Epithelial cell of prostate (primary cell): ENCODE measurements at regions not wholly inside any gene's neighbourhood (a gene's known extent, or its start where the extent isn't known, plus 50 kb on each side); places are given as distances from the start of the nearest gene placed in this dataset.

Experiments used
- DNase-seq: peaks from one replicate; pipeline ENCODE4 v3.0.0-alpha.2; 2011; ENCODE audit warnings: low read depth, low spot score
- H3K27ac ChIP-seq: fragments of 450-650 bp; 2 replicates; pipeline ENCODE4 v1.5.1; 2017; ENCODE audit warnings: mild to moderate bottlenecking

DNA sequence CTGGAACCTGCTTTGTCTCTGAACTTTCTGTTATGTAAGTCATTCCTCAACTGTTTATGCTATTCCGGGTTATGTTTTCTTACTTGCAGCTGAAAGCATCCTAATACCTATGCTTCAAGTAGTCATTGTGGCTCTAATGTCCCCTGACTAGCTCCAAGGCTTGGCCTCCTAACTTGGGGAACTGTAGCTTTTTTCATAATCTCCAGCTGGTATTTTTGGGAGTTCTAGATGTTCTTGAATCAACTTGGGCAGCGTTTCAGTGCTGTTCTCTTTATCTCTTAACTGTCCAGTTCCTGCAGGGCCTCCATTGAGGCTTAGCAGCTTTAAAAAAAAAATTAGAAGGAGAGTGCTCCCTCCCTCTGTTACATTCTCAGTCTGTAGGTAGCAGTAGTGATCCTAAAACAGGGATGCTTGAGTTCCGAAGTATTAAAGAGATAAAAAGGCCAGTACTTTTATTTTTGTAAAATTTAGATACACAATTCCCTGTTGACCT, 100.0 kb upstream of the ACTBL2 start:
- no peak overlapping the region for H3K27ac ChIP-seq
- DNase-seq = no peak

DNA sequence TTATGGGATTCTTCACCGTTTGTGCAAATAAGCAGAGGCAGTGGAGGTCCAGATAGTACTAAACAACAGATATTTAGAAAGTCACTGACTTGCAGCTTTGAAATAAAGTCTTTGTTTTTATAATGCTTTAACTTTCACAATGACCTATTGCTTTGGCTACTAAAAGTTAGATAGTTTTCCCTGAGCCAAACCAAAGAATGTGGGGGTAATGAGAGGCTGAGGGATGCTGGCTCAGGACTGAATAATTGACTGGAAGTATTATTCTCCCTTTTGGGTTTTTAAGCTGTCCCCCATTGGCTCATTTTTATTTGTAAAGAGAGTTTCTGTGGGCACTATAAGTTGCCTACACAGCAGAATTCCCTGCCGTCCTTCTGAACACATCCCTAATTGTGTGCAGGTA, 99.2 kb upstream of the ACTBL2 start:
- no peak overlapping the region for H3K27ac ChIP-seq
- no peak for DNase-seq

DNA sequence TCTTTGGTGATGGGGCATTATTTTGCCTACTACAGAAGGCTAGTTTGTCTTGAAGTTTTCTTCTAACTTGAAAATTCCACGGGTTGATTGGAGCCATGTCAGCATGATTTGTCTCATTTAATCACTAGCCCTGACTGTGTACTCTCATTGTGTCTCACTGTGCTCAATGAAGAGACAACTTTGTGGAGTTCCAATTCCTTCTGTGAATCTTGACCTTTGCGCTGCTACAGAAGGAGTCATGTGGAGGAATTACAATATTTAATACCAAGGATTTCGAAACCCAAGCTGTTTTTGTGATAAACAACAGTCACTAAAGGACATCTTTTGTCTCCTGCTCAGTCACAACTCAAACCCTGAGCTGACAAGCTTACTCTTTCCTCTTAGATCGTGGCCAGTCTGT, 98.6 kb upstream of the ACTBL2 start:
- no peak for DNase-seq
- H3K27ac ChIP-seq = no peak overlapping the region

DNA sequence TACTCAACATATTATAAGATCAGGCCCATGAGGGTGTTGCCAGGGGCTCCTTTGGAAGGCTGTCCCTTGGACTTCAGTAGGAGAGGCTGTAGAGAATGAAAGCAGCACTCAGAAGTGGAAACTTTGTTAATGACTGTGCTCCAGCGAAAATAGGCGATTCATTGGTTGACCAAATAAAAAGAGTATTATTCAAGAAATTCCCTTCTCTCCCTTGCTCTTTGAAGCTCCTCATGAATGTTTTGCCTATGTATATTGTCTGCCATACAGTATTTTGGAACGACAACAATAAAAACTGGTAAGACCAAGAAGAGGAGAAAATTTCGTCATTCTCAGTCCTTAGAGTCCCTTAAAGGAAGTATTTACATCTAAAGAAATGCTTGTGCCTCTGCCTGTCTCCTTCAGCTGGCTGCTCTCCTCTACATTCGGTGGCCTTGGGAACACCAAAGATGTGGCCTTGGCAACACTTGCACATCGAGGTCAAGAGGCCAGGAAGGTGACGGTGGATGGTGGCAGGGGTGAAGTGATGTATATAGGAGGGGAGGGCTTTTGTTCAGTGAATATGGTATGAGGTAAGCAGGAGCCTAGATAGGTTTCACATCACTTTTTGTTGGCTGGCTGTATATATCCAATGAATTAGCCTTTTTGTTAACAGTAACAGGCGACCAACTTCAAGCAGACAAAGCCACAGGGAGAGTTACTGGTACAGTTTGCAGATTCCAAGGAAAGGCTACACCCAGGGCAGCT, 95.0 kb upstream of the ACTBL2 start:
- H3K27ac ChIP-seq = no peak overlapping the region
- DNase-seq = no peak

DNA sequence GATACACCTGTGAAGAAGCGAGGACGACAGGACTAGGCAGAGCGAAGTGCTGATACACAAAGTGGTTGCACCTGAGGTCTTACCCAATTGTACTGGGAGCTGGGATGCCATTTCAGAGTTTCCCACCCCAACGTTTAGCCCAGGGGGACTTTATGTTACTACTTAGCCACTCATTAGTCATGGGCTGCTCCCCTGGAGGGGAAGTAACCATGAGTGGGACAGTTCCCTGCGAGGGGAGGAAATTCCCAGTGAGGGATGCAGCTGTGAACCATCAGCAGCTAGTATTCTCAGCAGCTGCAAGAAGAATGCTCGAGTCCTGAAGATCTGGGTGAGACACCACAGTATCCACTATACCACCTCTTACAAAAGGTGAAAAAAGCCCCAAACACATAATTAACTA, 93.7 kb upstream of the ACTBL2 start:
- H3K27ac ChIP-seq = no peak overlapping the region
- no peak for DNase-seq

DNA sequence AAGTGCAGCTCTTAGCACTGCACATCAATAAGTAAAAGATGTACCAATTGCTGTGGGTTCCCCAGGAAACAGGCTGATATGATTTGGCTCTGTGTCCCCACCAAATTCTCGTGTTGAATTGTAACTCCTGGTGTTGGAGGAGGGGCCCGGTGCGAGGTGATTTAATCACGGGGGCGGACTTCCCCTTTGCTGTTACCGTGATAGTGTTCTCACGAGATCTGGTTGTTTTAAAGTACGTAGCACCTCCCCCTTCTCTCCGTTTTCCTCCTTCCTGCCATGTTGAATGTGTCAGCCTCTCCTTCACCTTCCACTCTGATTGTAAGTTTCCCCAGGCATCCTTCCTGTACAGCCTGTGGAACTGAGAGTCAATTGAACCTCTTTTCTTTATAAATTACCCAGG, 93.2 kb upstream of the ACTBL2 start:
- no peak overlapping the region for H3K27ac ChIP-seq
- no peak for DNase-seq

DNA sequence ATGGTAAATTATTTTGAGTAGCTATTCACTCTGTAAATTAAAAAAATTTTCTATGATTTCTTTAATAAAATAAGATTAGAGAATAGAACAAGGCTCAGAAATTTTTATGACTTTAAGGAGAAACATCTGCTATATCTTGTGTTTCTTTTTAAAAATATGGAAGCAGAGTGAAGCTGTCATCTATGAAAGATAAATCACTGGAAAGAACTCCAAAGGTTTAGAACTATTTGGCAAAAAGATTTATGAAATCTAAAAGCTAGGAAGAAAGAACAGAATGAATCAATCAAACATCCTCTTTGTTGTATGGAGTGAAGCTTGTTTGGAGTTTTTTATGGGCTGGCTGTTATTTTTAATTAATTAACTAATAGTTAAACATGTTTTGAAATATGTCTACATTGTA, 89.8 kb upstream of the ACTBL2 start:
- no peak overlapping the region for H3K27ac ChIP-seq
- DNase-seq = no peak

DNA sequence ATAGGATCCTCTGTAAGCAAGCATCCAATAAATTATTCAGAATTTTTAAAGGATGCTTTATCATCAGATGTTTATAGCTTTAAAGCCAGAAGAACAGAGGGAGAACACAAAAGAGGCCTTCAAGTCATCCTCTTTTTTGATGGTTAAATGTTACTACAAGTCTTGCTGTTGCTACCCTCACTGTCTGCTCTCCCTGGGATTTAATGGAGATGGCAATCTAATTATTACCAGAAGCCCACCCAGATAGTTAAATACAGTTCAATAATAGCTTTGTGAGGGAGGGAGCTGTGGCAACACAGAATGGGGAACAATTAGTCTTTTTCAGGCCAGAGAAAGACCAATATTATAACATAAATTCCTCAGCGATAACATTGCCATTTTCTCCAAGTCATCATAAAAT, 87.0 kb upstream of the ACTBL2 start:
- no peak for DNase-seq
- H3K27ac ChIP-seq = no peak overlapping the region

GRCh38 chr5:57568136-57568535, 85.5 kb upstream of the ACTBL2 start:
- DNase-seq = no peak
- H3K27ac ChIP-seq = no peak overlapping the region

DNA sequence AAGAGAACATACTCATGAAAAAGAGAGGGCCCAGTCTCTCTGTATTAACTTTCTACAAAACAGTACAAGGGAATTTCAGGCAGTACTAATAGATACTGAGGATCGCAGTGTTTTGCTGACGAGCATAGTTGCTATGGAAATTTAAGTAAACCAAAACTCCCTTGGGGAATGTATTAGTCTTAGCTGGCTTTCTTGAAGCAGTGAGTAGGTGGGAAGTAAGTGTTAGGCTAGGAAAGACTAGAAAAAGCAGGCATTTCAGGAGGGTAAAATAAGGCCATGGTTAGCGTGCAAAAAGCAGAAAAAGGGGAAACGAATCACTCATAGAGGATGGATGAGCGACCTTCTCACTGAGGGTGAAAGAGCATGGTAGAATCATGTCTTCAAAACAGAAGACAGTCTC, 84.3 kb upstream of the ACTBL2 start:
- DNase-seq = no peak
- no peak overlapping the region for H3K27ac ChIP-seq

DNA sequence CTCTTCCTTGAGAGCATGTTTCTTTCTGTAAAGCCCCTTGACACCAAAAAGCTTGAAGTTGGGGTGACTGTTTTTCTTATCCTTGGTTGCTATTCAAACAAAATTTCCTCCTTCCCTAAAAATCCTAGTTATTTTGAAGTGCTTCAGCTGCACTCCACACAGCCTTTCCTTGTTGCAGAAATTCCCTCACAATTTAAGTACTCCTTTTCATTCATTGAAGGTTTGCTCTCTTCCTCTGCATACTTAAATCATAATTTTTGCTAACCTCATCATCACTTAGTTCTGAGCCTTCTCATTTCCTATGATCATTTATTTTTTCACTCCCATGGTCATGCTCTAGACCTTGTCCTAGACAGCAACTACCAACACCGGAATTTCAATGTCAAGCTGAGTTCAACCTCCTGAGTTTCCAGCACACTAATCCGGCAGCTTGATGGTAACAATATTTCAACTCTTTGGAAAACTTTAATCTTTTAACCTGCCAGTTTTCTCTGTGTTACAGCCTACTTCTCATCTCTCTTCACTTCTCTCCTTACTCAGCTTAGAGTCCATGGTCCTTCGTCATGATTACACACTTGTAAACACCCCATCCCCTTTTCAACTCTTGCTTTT, 78.7 kb upstream of the ACTBL2 start:
- H3K27ac ChIP-seq = no peak overlapping the region
- no peak for DNase-seq

GRCh38 chr5:57559110-57559635, 76.6 kb upstream of the ACTBL2 start:
- no peak for DNase-seq

DNA sequence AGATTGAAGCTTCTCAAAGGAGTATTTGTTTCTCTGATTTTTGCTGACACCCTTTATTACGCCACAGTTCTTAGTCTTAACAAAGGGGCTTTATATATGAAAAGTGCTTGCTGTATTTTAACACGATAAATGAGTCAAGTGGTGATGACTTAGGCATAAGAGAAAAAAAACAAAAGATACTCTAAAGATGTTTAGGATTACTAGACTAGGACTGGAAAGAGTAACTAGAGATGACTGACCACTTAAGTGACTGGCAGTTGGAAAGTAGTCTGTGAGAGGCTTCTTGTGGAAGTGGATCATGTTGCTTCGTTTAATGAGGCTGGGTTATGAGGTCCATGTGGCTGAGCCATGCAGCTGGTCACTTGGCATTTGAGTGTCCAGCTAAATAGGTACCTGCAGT, 69.4 kb upstream of the ACTBL2 start:
- no peak overlapping the region for H3K27ac ChIP-seq
- no peak for DNase-seq

More at GRCh38 chr5:57559110-57559635, 76.6 kb upstream of the ACTBL2 start:
- no peak overlapping the region for H3K27ac ChIP-seq

DNA sequence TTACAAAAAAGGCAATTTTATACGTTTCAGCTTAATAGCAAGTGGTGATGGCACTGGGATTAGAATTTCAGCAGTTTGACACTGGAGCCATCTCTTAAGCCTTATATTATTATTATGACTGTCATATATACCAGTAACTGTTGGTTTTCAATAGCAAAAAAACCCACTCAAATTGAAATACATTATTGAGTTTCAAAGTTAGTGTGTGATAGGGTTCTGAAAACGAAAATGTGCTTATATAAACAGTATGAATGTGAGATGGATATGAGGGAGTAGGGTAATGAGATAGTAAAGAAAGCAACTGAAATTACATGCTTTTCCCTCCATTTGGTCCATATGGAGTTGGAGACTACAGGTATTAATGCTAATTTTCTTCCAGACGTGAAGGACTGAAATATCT, 68.6 kb upstream of the ACTBL2 start:
- H3K27ac ChIP-seq = no peak overlapping the region
- DNase-seq = no peak

GRCh38 chr5:57550132-57550531, 67.5 kb upstream of the ACTBL2 start:
- DNase-seq = no peak

GRCh38 chr5:57549566-57549965, 67.0 kb upstream of the ACTBL2 start:
- no peak for DNase-seq
- no peak overlapping the region for H3K27ac ChIP-seq

More at GRCh38 chr5:57550132-57550531, 67.5 kb upstream of the ACTBL2 start:
- H3K27ac ChIP-seq = no peak overlapping the region

DNA sequence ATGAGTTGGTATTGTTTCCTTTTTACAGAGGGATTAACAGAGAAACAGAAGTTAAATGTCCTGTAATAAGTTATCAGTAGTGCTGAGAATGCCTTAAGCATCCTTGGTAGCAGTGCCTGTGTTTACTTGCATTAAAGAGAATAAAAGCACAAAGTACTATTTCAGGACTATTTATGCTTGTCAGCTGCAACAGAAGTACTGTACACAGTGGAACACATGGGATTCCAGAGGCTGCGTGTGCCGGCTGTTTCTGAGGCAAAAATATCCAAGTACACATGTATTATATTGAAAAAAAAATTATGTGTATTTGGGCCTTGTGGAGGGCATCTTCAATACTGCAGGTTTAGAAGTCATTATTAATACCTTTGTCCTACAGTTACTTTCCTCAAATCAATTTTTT, 58.2 kb upstream of the ACTBL2 start:
- no peak overlapping the region for H3K27ac ChIP-seq
- no peak for DNase-seq

GRCh38 chr5:57539281-57539701, 56.7 kb upstream of the ACTBL2 start:
- DNase-seq = no peak
- no peak overlapping the region for H3K27ac ChIP-seq

GRCh38 chr5:57538341-57538955, 55.8 kb upstream of the ACTBL2 start:
- H3K27ac ChIP-seq = peak overlapping the region; percentile 39

DNA sequence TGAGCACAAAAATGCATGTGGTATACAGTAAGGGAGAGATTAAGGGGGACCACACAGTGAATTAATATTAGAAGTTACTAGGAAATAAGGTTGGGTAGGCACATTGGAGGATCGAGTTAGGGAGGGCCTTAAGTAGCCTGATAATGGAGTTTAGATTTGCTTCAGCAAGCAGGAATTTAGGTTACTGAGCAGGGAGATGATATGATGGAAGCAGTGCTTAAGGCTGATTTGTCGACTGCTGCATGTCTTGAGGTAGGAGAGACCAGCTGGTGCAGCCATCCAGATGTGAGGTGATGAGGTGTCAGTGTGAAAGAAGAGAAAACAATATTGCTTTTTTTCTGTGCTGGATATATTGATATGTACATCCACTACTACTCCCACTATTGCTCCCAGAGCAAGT, 55.2 kb upstream of the ACTBL2 start:
- no peak for DNase-seq
- H3K27ac ChIP-seq = peak overlapping the region; percentile 39

More at GRCh38 chr5:57538341-57538955, 55.8 kb upstream of the ACTBL2 start:
- DNase-seq = peak; percentile 71
